Nephron (organoid): ENCODE measurements at regions not wholly inside any gene's neighbourhood (a gene's known extent, or its start where the extent isn't known, plus 50 kb on each side); places are given as distances from the start of the nearest gene placed in this dataset.

Source experiments
- H3K27ac Mint-ChIP-seq, 3 experiments: 2 replicates each; pipeline ENCODE4 v1.8.0; 2020; ENCODE audit warnings: mixed read lengths in 3 of 3, mild to moderate bottlenecking in 2 of 3, moderate library complexity in 1 of 3
- H3K27me3 Mint-ChIP-seq: 2 replicates; pipeline ENCODE4 v1.8.0; 2021; ENCODE audit warnings: low read depth, mild to moderate bottlenecking, moderate library complexity, mixed read lengths
- H3K36me3 Mint-ChIP-seq: 2 replicates; pipeline ENCODE4 v1.8.0; 2020; ENCODE audit warnings: low read depth, mixed read lengths
- H3K4me1 Mint-ChIP-seq: 2 replicates; pipeline ENCODE4 v1.8.0; 2020; ENCODE audit warnings: mixed read lengths
- H3K4me3 Mint-ChIP-seq, 3 experiments: 2 replicates each; pipeline ENCODE4 v1.8.0; 2020; ENCODE audit warnings: mild to moderate bottlenecking in 3 of 3, mixed read lengths in 3 of 3, moderate library complexity in 2 of 3
- H3K9me3 Mint-ChIP-seq: 2 replicates; pipeline ENCODE4 v1.8.0; 2020; ENCODE audit warnings: mixed read lengths
- CTCF ChIP-seq, 3 experiments: fragments of 200-600 bp; sonication (generic); IDR thresholded peaks; one replicate each; pipeline ENCODE4 v1.5.0; 2021; ENCODE audit warnings: antibody characterized with exemption in 3 of 3; ENCODE audit not compliant: unreplicated experiment in 3 of 3

GRCh38 chr6:44580901-44581300 is 193.4 kb downstream of the CDC5L start:
- H3K4me1 Mint-ChIP-seq: peaks cover 7% of the 10 kb centered on the region
- no peak overlapping the region for H3K27ac Mint-ChIP-seq
- H3K36me3 Mint-ChIP-seq: peaks cover 5% of the 10 kb centered on the region
- no peak overlapping the region for H3K4me3 Mint-ChIP-seq
- peaks cover 34% of the 10 kb centered on the region for H3K9me3 Mint-ChIP-seq
- TF ChIP-seq CTCF (IDR thresholded peaks at IDR 0.05; ENCODE audit: unreplicated experiment in 3 of 3): no peak
- peaks cover 22% of the 10 kb centered on the region for H3K27me3 Mint-ChIP-seq

- Mint-ChIP-seq H3K4me3 (no peak overlapping the region), H3K36me3 (peaks cover 5% of the 10 kb centered on the region), H3K4me1 (no peaks in the 10 kb centered on the region), H3K9me3 (peaks cover 47% of the 10 kb centered on the region), H3K27me3 (peaks cover 4% of the 10 kb centered on the region), H3K27ac (no peak overlapping the region)
- no peak for TF ChIP-seq CTCF (IDR thresholded peaks at IDR 0.05; ENCODE audit: unreplicated experiment in 3 of 3)
Measured at GRCh38 chr6:44582930-44583329, 195.4 kb downstream of the CDC5L start.

- Mint-ChIP-seq H3K4me1 (peaks cover 6% of the 10 kb centered on the region), H3K27ac (no peak overlapping the region), H3K4me3 (no peak overlapping the region), H3K27me3 (peaks cover 11% of the 10 kb centered on the region), H3K9me3 (peaks cover 24% of the 10 kb centered on the region), H3K36me3 (peaks cover 3% of the 10 kb centered on the region)
- no peak for TF ChIP-seq CTCF (IDR thresholded peaks at IDR 0.05; ENCODE audit: unreplicated experiment in 3 of 3)
Measured at GRCh38 chr6:44590471-44590870, 203.0 kb downstream of the CDC5L start.

GRCh38 chr6:44593539-44593944 is 206.0 kb downstream of the CDC5L start:
- Mint-ChIP-seq H3K36me3 (peaks cover 3% of the 10 kb centered on the region), H3K27ac (peak overlapping the region in 1 of 3 experiments; percentile 25), H3K9me3 (peaks cover 12% of the 10 kb centered on the region), H3K4me3 (no peak overlapping the region), H3K4me1 (peaks cover 6% of the 10 kb centered on the region), H3K27me3 (peaks cover 17% of the 10 kb centered on the region)
- peak; percentile 36 to 50 (median 42) for TF ChIP-seq CTCF (IDR thresholded peaks at IDR 0.05; ENCODE audit: unreplicated experiment in 3 of 3)

- TF ChIP-seq CTCF (IDR thresholded peaks at IDR 0.05; ENCODE audit: unreplicated experiment in 3 of 3): no peak
- Mint-ChIP-seq H3K4me1 (peaks cover 6% of the 10 kb centered on the region), H3K27me3 (peaks cover 17% of the 10 kb centered on the region), H3K27ac (no peak overlapping the region), H3K36me3 (no peaks in the 10 kb centered on the region), H3K9me3 (peaks cover 8% of the 10 kb centered on the region), H3K4me3 (no peak overlapping the region)
Measured at GRCh38 chr6:44594481-44594880, 207.0 kb downstream of the CDC5L start.

- no peak for TF ChIP-seq CTCF (IDR thresholded peaks at IDR 0.05; ENCODE audit: unreplicated experiment in 3 of 3)
- Mint-ChIP-seq H3K27ac (no peak overlapping the region), H3K4me1 (peaks cover 3% of the 10 kb centered on the region), H3K36me3 (no peaks in the 10 kb centered on the region), H3K9me3 (peaks cover 8% of the 10 kb centered on the region), H3K27me3 (peaks cover 35% of the 10 kb centered on the region), H3K4me3 (no peak overlapping the region)
Measured at GRCh38 chr6:44598679-44599078, 211.2 kb downstream of the CDC5L start.
